ENCODE measurements at regions not wholly inside any gene's neighbourhood (a gene's known extent, or its start where the extent isn't known, plus 50 kb on each side); places are given as distances from the start of the nearest gene placed in this dataset.

DNA sequence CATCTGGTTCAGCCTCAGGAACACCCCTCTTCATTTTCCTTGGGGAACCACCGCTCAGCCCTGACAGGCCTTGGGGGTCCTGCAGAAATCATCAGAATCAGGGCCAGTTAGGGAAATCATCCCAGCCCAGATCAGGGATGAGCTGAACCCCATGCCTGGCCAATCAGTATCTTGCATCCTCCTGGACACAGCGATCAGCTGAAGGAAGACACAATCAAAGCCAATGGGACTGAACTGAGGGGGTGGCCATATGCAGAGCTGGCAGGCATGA lies 395.4 kb downstream of the MATN1 start:
- TF ChIP-seq POLR2AphosphoS5 (IDR thresholded peaks at IDR 0.05) (no peak), POLR2A (IDR thresholded peaks at IDR 0.05) (no peak), EP300 (IDR thresholded peaks at IDR 0.05) (no peak)
- TF ChIP-seq, protein P1, sequence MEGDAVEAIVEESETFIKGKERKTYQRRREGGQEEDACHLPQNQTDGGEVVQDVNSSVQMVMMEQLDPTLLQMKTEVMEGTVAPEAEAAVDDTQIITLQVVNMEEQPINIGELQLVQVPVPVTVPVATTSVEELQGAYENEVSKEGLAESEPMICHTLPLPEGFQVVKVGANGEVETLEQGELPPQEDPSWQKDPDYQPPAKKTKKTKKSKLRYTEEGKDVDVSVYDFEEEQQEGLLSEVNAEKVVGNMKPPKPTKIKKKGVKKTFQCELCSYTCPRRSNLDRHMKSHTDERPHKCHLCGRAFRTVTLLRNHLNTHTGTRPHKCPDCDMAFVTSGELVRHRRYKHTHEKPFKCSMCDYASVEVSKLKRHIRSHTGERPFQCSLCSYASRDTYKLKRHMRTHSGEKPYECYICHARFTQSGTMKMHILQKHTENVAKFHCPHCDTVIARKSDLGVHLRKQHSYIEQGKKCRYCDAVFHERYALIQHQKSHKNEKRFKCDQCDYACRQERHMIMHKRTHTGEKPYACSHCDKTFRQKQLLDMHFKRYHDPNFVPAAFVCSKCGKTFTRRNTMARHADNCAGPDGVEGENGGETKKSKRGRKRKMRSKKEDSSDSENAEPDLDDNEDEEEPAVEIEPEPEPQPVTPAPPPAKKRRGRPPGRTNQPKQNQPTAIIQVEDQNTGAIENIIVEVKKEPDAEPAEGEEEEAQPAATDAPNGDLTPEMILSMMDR (IDR thresholded peaks at IDR 0.05), result no peak

Data from upper lobe of left lung (tissue), 4 donors.